ENCODE measurements at regions not wholly inside any gene's neighbourhood (a gene's known extent, or its start where the extent isn't known, plus 50 kb on each side); places are given as distances from the start of the nearest gene placed in this dataset.

GRCh38 chr3:146342989-146343388 is 92.1 kb upstream of the PLSCR4 start:
- Mint-ChIP-seq H3K36me3 (ENCODE audit: unreplicated experiment) (no peaks in the 10 kb centered on the region), H3K27me3 (ENCODE audit: unreplicated experiment) (no peaks in the 10 kb centered on the region), H3K9me3 (ENCODE audit: unreplicated experiment) (no peaks in the 10 kb centered on the region), H3K4me3 (ENCODE audit: unreplicated experiment) (no peak overlapping the region), H3K4me1 (ENCODE audit: unreplicated experiment) (peaks cover 2% of the 10 kb centered on the region), H3K27ac (ENCODE audit: unreplicated experiment) (no peak overlapping the region)
- TF ChIP-seq CTCF (IDR thresholded peaks at IDR 0.05), result no peak
- no peak for DNase-seq (ENCODE audit: extremely low spot score, unreplicated experiment)

GRCh38 chr3:146339349-146339748 is 88.4 kb upstream of the PLSCR4 start:
- H3K36me3 Mint-ChIP-seq (ENCODE audit: unreplicated experiment), result no peaks in the 10 kb centered on the region
- no peak for DNase-seq (ENCODE audit: extremely low spot score, unreplicated experiment)
- peaks cover 5% of the 10 kb centered on the region for H3K9me3 Mint-ChIP-seq (ENCODE audit: unreplicated experiment)
- H3K4me3 Mint-ChIP-seq (ENCODE audit: unreplicated experiment), result no peak overlapping the region
- no peaks in the 10 kb centered on the region for H3K27me3 Mint-ChIP-seq (ENCODE audit: unreplicated experiment)
- H3K27ac Mint-ChIP-seq (ENCODE audit: unreplicated experiment), result no peak overlapping the region
- peaks cover 2% of the 10 kb centered on the region for H3K4me1 Mint-ChIP-seq (ENCODE audit: unreplicated experiment)
- no peak for TF ChIP-seq CTCF (IDR thresholded peaks at IDR 0.05)

GRCh38 chr3:146337991-146338390 is 87.1 kb upstream of the PLSCR4 start:
- no peaks in the 10 kb centered on the region for H3K27me3 Mint-ChIP-seq (ENCODE audit: unreplicated experiment)
- peaks cover under 1% of the 10 kb centered on the region for H3K4me1 Mint-ChIP-seq (ENCODE audit: unreplicated experiment)
- H3K9me3 Mint-ChIP-seq (ENCODE audit: unreplicated experiment), result peaks cover 5% of the 10 kb centered on the region
- no peak overlapping the region for H3K4me3 Mint-ChIP-seq (ENCODE audit: unreplicated experiment)
- no peak overlapping the region for H3K27ac Mint-ChIP-seq (ENCODE audit: unreplicated experiment)
- H3K36me3 Mint-ChIP-seq (ENCODE audit: unreplicated experiment), result no peaks in the 10 kb centered on the region
- TF ChIP-seq CTCF (IDR thresholded peaks at IDR 0.05), result no peak
- no peak for DNase-seq (ENCODE audit: extremely low spot score, unreplicated experiment)

DNA sequence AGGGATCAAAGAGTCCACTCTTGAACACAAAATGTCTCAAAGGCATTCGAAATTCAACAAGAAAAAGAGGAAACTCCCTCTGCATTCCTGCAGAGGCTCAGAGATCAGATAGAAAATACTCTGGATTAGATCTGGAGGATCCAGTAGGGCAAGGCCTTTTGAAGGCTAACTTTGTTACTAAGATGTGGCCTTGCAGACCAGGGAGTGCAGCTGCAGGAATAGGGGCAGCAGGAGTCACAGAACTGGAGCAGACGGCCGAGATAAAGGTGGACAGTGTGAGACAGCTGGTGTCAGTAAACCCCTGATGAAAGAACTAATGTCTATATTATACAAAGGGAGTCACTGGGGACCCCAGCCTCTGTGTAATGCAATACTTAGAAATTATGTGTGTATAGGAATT is 84.5 kb upstream of the PLSCR4 start:
- H3K4me1 Mint-ChIP-seq (ENCODE audit: unreplicated experiment), result no peaks in the 10 kb centered on the region
- H3K27me3 Mint-ChIP-seq (ENCODE audit: unreplicated experiment), result no peaks in the 10 kb centered on the region
- H3K27ac Mint-ChIP-seq (ENCODE audit: unreplicated experiment), result no peak overlapping the region
- peaks cover 5% of the 10 kb centered on the region for H3K9me3 Mint-ChIP-seq (ENCODE audit: unreplicated experiment)
- H3K36me3 Mint-ChIP-seq (ENCODE audit: unreplicated experiment), result no peaks in the 10 kb centered on the region
- no peak for TF ChIP-seq CTCF (IDR thresholded peaks at IDR 0.05)
- H3K4me3 Mint-ChIP-seq (ENCODE audit: unreplicated experiment), result no peak overlapping the region
- no peak for DNase-seq (ENCODE audit: extremely low spot score, unreplicated experiment)

GRCh38 chr3:146334151-146334550 is 83.2 kb upstream of the PLSCR4 start:
- Mint-ChIP-seq H3K36me3 (ENCODE audit: unreplicated experiment) (no peaks in the 10 kb centered on the region), H3K27me3 (ENCODE audit: unreplicated experiment) (no peaks in the 10 kb centered on the region), H3K9me3 (ENCODE audit: unreplicated experiment) (peaks cover 5% of the 10 kb centered on the region), H3K4me3 (ENCODE audit: unreplicated experiment) (no peak overlapping the region), H3K27ac (ENCODE audit: unreplicated experiment) (no peak overlapping the region), H3K4me1 (ENCODE audit: unreplicated experiment) (no peaks in the 10 kb centered on the region)
- TF ChIP-seq CTCF (IDR thresholded peaks at IDR 0.05), result peak; percentile 44
- no peak for DNase-seq (ENCODE audit: extremely low spot score, unreplicated experiment)

All from osteocyte (in vitro differentiated cells).